DMS53 (cell line): ENCODE measurements at regions not wholly inside any gene's neighbourhood (a gene's known extent, or its start where the extent isn't known, plus 50 kb on each side); places are given as distances from the start of the nearest gene placed in this dataset.
"Not testable (repeated sequence)": the region's sequence is repeated elsewhere in the genome, so short reads cannot be mapped to it uniquely, and the experiment has no call there.

Experiments used
- DNase-seq: peaks from one replicate; lab custom pipeline; 2025; lab: John Stamatoyannopoulos, UW

GRCh38 chr3:127520993-127521392 is 69.5 kb downstream of the TPRA1 start:
- DNase-seq = peak; percentile 14

- no peak for DNase-seq
These were observed 72.0 kb downstream of the TPRA1 start for GRCh38 chr3:127518456-127519081.

GRCh38 chr3:127512256-127512655 is 78.3 kb downstream of the TPRA1 start:
- DNase-seq = no peak

GRCh38 chr3:127501177-127501576 is 89.4 kb downstream of the TPRA1 start:
- DNase-seq = no peak

- DNase-seq = no peak
These were observed 92.9 kb downstream of the TPRA1 start for GRCh38 chr3:127497676-127498075.

GRCh38 chr3:127497166-127497565 is 93.4 kb downstream of the TPRA1 start:
- DNase-seq = no peak

- no peak for DNase-seq
These were observed 94.5 kb downstream of the TPRA1 start for GRCh38 chr3:127495821-127496655.

GRCh38 chr3:127493924-127494646 is 96.4 kb downstream of the TPRA1 start:
- DNase-seq = no peak

GRCh38 chr3:127492426-127492825 is 98.1 kb downstream of the TPRA1 start:
- no peak for DNase-seq

- no peak for DNase-seq
These were observed 98.6 kb downstream of the TPRA1 start for GRCh38 chr3:127491909-127492308.

GRCh38 chr3:127491323-127491722 is 99.2 kb downstream of the TPRA1 start:
- DNase-seq = no peak

GRCh38 chr3:127491024-127491305 is 99.6 kb downstream of the TPRA1 start:
- DNase-seq = not testable (repeated sequence)

- DNase-seq = no peak
These were observed 100.1 kb downstream of the TPRA1 start for GRCh38 chr3:127490271-127491023.

- DNase-seq = no peak
These were observed 101.2 kb downstream of the TPRA1 start for GRCh38 chr3:127489357-127489756.

- no peak for DNase-seq
These were observed 101.8 kb downstream of the TPRA1 start for GRCh38 chr3:127488740-127489139.

GRCh38 chr3:127488141-127488672 is 102.3 kb downstream of the TPRA1 start:
- DNase-seq = no peak

- DNase-seq = no peak
These were observed 103.3 kb downstream of the TPRA1 start for GRCh38 chr3:127487196-127487595.

GRCh38 chr3:127486321-127486944 is 104.1 kb downstream of the TPRA1 start:
- DNase-seq = no peak

- DNase-seq = no peak
These were observed 105.0 kb downstream of the TPRA1 start for GRCh38 chr3:127485396-127486170.

- no peak for DNase-seq
These were observed 105.7 kb downstream of the TPRA1 start for GRCh38 chr3:127484601-127485388.
